Mesothelial cell of epicardium (in vitro differentiated cells): ENCODE measurements at regions not wholly inside any gene's neighbourhood (a gene's known extent, or its start where the extent isn't known, plus 50 kb on each side); places are given as distances from the start of the nearest gene placed in this dataset.

Source experiments
- DNase-seq, 2 experiments: peaks; one replicate each; pipeline ENCODE4 v3.0.0; 2021; ENCODE audit warnings: low spot score in 2 of 2; ENCODE audit not compliant: unreplicated experiment in 2 of 2
- H3K27ac Mint-ChIP-seq: 2 replicates; pipeline ENCODE4 v1.8.0; 2021; ENCODE audit warnings: mixed read lengths
- H3K27me3 Mint-ChIP-seq: 2 replicates; pipeline ENCODE4 v1.8.0; 2021; ENCODE audit warnings: low read depth, mixed read lengths
- H3K36me3 Mint-ChIP-seq: 2 replicates; pipeline ENCODE4 v1.8.0; 2021; ENCODE audit warnings: mixed read lengths
- H3K4me1 Mint-ChIP-seq: 2 replicates; pipeline ENCODE4 v1.8.0; 2021; ENCODE audit warnings: mixed read lengths
- H3K4me3 Mint-ChIP-seq: 2 replicates; pipeline ENCODE4 v1.8.0; 2021; ENCODE audit warnings: mild to moderate bottlenecking, moderate library complexity, mixed read lengths
- H3K9me3 Mint-ChIP-seq: 2 replicates; pipeline ENCODE4 v1.8.0; 2021; ENCODE audit warnings: mixed read lengths
- CTCF ChIP-seq: fragments of 200-600 bp; sonication (generic); IDR thresholded peaks from one replicate; pipeline ENCODE4 v1.5.0; 2021; ENCODE audit warnings: antibody characterized with exemption; ENCODE audit not compliant: unreplicated experiment

- no peaks in the 10 kb centered on the region for H3K36me3 Mint-ChIP-seq
- no peaks in the 10 kb centered on the region for H3K27me3 Mint-ChIP-seq
- H3K27ac Mint-ChIP-seq = no peak overlapping the region
- peaks cover 13% of the 10 kb centered on the region for H3K4me1 Mint-ChIP-seq
- no peak overlapping the region for H3K4me3 Mint-ChIP-seq
- no peaks in the 10 kb centered on the region for H3K9me3 Mint-ChIP-seq
- DNase-seq = no peak
- TF ChIP-seq CTCF = no peak
Observed at GRCh38 chr7:81616951-81617350, 152.9 kb downstream of the HGF start.

GRCh38 chr7:81611805-81612204, 158.0 kb downstream of the HGF start:
- no peak overlapping the region for H3K4me3 Mint-ChIP-seq
- no peak for TF ChIP-seq CTCF
- no peaks in the 10 kb centered on the region for H3K36me3 Mint-ChIP-seq
- no peaks in the 10 kb centered on the region for H3K4me1 Mint-ChIP-seq
- H3K27ac Mint-ChIP-seq = no peak overlapping the region
- no peaks in the 10 kb centered on the region for H3K9me3 Mint-ChIP-seq
- H3K27me3 Mint-ChIP-seq = no peaks in the 10 kb centered on the region
- DNase-seq = no peak

GRCh38 chr7:81611040-81611439, 158.8 kb downstream of the HGF start:
- DNase-seq = no peak
- H3K36me3 Mint-ChIP-seq = no peaks in the 10 kb centered on the region
- H3K4me1 Mint-ChIP-seq = no peaks in the 10 kb centered on the region
- no peak overlapping the region for H3K27ac Mint-ChIP-seq
- TF ChIP-seq CTCF = no peak
- no peaks in the 10 kb centered on the region for H3K9me3 Mint-ChIP-seq
- H3K4me3 Mint-ChIP-seq = no peak overlapping the region
- H3K27me3 Mint-ChIP-seq = no peaks in the 10 kb centered on the region

GRCh38 chr7:81608748-81609382, 161.0 kb downstream of the HGF start:
- Mint-ChIP-seq H3K27ac (no peak overlapping the region), H3K9me3 (no peaks in the 10 kb centered on the region), H3K36me3 (no peaks in the 10 kb centered on the region), H3K27me3 (no peaks in the 10 kb centered on the region), H3K4me1 (no peaks in the 10 kb centered on the region), H3K4me3 (no peak overlapping the region)
- no peak for TF ChIP-seq CTCF
- DNase-seq = no peak

GRCh38 chr7:81607987-81608386, 161.9 kb downstream of the HGF start:
- Mint-ChIP-seq H3K9me3 (no peaks in the 10 kb centered on the region), H3K27ac (no peak overlapping the region), H3K4me3 (no peak overlapping the region), H3K36me3 (no peaks in the 10 kb centered on the region), H3K4me1 (no peaks in the 10 kb centered on the region), H3K27me3 (no peaks in the 10 kb centered on the region)
- DNase-seq = no peak
- no peak for TF ChIP-seq CTCF
